Sigmoid colon (tissue), 4 donors: ENCODE measurements at regions not wholly inside any gene's neighbourhood (a gene's known extent, or its start where the extent isn't known, plus 50 kb on each side); places are given as distances from the start of the nearest gene placed in this dataset.

Source experiments
- POLR2A ChIP-seq, 2 donors: fragments of 450-650 bp; IDR thresholded peaks; one replicate each; pipeline ENCODE4 v1.6.1; 2016; ENCODE audit warnings: antibody characterized with exemption in 2 of 2, mild to moderate bottlenecking in 2 of 2, moderate library complexity in 2 of 2
- POLR2AphosphoS5 ChIP-seq, 4 donors: sonication (generic); formaldehyde crosslinking; IDR thresholded peaks; one replicate each; pipeline ENCODE4 v1.6.1; 2017; ENCODE audit warnings: antibody characterized with exemption in 4 of 4
- TF ChIP-seq, protein P1 (sequence below), 4 experiments: fragments of 450-650 bp in 3 of 4; fragments of 200-600 bp in 1 of 4; IDR thresholded peaks; one replicate each; pipeline ENCODE4 v1.5.1; 2016 to 2019; ENCODE audit warnings: antibody characterized with exemption in 4 of 4, mild to moderate bottlenecking in 3 of 4, moderate library complexity in 2 of 4

DNA sequence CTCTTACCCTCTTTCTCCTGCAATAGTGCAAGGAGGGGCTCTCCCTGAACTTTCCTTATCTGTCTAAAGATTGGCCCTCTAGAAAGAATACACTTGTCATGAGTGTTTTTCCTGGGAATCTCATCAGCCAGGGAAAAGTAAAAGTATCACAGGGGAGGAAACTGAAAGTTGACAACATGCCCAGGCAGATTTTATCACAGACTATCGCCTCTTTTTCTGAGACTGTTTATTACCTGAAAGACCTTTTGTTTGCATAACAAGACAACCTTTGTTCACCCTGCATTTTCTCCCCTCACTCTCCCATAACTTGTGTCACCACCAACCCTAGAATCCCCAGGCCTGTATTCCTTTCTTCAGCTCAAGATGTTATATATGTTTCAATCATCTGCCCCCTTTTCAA lies 794.7 kb upstream of the ADAMTS5 start:
- TF ChIP-seq, protein P1, sequence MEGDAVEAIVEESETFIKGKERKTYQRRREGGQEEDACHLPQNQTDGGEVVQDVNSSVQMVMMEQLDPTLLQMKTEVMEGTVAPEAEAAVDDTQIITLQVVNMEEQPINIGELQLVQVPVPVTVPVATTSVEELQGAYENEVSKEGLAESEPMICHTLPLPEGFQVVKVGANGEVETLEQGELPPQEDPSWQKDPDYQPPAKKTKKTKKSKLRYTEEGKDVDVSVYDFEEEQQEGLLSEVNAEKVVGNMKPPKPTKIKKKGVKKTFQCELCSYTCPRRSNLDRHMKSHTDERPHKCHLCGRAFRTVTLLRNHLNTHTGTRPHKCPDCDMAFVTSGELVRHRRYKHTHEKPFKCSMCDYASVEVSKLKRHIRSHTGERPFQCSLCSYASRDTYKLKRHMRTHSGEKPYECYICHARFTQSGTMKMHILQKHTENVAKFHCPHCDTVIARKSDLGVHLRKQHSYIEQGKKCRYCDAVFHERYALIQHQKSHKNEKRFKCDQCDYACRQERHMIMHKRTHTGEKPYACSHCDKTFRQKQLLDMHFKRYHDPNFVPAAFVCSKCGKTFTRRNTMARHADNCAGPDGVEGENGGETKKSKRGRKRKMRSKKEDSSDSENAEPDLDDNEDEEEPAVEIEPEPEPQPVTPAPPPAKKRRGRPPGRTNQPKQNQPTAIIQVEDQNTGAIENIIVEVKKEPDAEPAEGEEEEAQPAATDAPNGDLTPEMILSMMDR (IDR thresholded peaks at IDR 0.05): no peak
- no peak for TF ChIP-seq POLR2A (IDR thresholded peaks at IDR 0.05)
- no peak for TF ChIP-seq POLR2AphosphoS5 (IDR thresholded peaks at IDR 0.05)
